ENCODE measurements at regions not wholly inside any gene's neighbourhood (a gene's known extent, or its start where the extent isn't known, plus 50 kb on each side); places are given as distances from the start of the nearest gene placed in this dataset.

GRCh38 chr5:57581772-57582171 lies 99.2 kb upstream of the ACTBL2 start:
- no peak for DNase-seq

GRCh38 chr5:57581222-57581621 lies 98.6 kb upstream of the ACTBL2 start:
- DNase-seq: no peak

- no peak for DNase-seq
Observed at GRCh38 chr5:57577432-57578175, 95.0 kb upstream of the ACTBL2 start.

GRCh38 chr5:57576317-57576716 lies 93.7 kb upstream of the ACTBL2 start:
- no peak for DNase-seq

- DNase-seq: no peak
Observed at GRCh38 chr5:57575839-57576238, 93.2 kb upstream of the ACTBL2 start.

GRCh38 chr5:57572461-57572860 lies 89.8 kb upstream of the ACTBL2 start:
- DNase-seq: no peak

GRCh38 chr5:57569601-57570000 lies 87.0 kb upstream of the ACTBL2 start:
- no peak for DNase-seq

- no peak for DNase-seq
Observed at GRCh38 chr5:57568136-57568535, 85.5 kb upstream of the ACTBL2 start.

GRCh38 chr5:57566914-57567313 lies 84.3 kb upstream of the ACTBL2 start:
- DNase-seq: no peak

- DNase-seq: no peak
Observed at GRCh38 chr5:57561231-57561842, 78.7 kb upstream of the ACTBL2 start.

GRCh38 chr5:57559110-57559635 lies 76.6 kb upstream of the ACTBL2 start:
- no peak for DNase-seq

- no peak for DNase-seq
Observed at GRCh38 chr5:57552033-57552432, 69.4 kb upstream of the ACTBL2 start.

- no peak for DNase-seq
Observed at GRCh38 chr5:57551251-57551650, 68.6 kb upstream of the ACTBL2 start.

GRCh38 chr5:57550132-57550531 lies 67.5 kb upstream of the ACTBL2 start:
- no peak for DNase-seq

- DNase-seq: no peak
Observed at GRCh38 chr5:57549566-57549965, 67.0 kb upstream of the ACTBL2 start.

GRCh38 chr5:57540823-57541222 lies 58.2 kb upstream of the ACTBL2 start:
- DNase-seq: no peak

- DNase-seq: no peak
Observed at GRCh38 chr5:57539281-57539701, 56.7 kb upstream of the ACTBL2 start.

- DNase-seq: no peak
Observed at GRCh38 chr5:57538341-57538955, 55.8 kb upstream of the ACTBL2 start.

- DNase-seq: no peak
Observed at GRCh38 chr5:57537811-57538210, 55.2 kb upstream of the ACTBL2 start.

- DNase-seq: no peak
Observed at GRCh38 chr5:57532513-57533497, 50.2 kb upstream of the ACTBL2 start.

Measured in activated CD8-positive, alpha-beta memory T cell treated with anti-CD3 and anti-CD28 coated beads, Interleukin-2, amount 50 U/mL, for 4 hours (primary cell).